H1 (cell line): ENCODE measurements at regions not wholly inside any gene's neighbourhood (a gene's known extent, or its start where the extent isn't known, plus 50 kb on each side); places are given as distances from the start of the nearest gene placed in this dataset.

Source experiments
- CTCF ChIA-PET: fragments of 300-600 bp; sonication (Branson Sonifier 250); formaldehyde crosslinking; loops from one replicate; lab custom pipeline; 2021; ENCODE audit not compliant: partially characterized antibody; lab: Charles Lee
- POLR2A ChIA-PET: fragments of 300-600 bp; sonication (Branson Sonifier 250); formaldehyde crosslinking; loops from one replicate; lab custom pipeline; 2021; ENCODE audit warnings: inconsistent platforms; ENCODE audit not compliant: partially characterized antibody; lab: Charles Lee
- DNase-seq, 2 experiments: peaks; one replicate each; pipeline versions ENCODE4 v3.0.0 to v3.0.0-alpha.2; 2010 to 2022; ENCODE audit warnings: low spot score in 2 of 2, low read depth in 1 of 2, mixed read lengths in 1 of 2
- FAIRE-seq: peaks from 2 replicates; lab custom pipeline; 2011; peaks lifted over from hg19 to GRCh38; lab: Jason Lieb, UNC
- H2AFZ ChIP-seq: 2 replicates; pipeline ENCODE4 v1.8.1; 2012; ENCODE audit warnings: low read length, inconsistent platforms
- H2AK5ac ChIP-seq: 2 replicates; pipeline ENCODE4 v1.6.1; 2013; ENCODE audit warnings: low read depth, low read length
- H2BK120ac ChIP-seq: replicated peaks from 2 replicates; pipeline ENCODE3; 2013; ENCODE audit warnings: low read depth, low read length, inconsistent platforms
- H2BK12ac ChIP-seq: 2 replicates; pipeline ENCODE4 v1.6.1; 2013; ENCODE audit warnings: low read depth, low read length
- H2BK15ac ChIP-seq: 2 replicates; pipeline ENCODE4 v1.6.1; 2013; ENCODE audit warnings: low read length
- H2BK20ac ChIP-seq: 2 replicates; pipeline ENCODE4 v1.6.1; 2013; ENCODE audit warnings: low read length
- H2BK5ac ChIP-seq: 2 replicates; pipeline ENCODE4 v1.6.1; 2013; ENCODE audit warnings: low read depth, low read length
- H3K14ac ChIP-seq: 2 replicates; pipeline ENCODE4 v1.6.1; 2013; ENCODE audit warnings: inconsistent platforms; ENCODE audit not compliant: insufficient read length
- H3K18ac ChIP-seq: 2 replicates; pipeline ENCODE4 v1.6.1; 2013; ENCODE audit warnings: low read length; ENCODE audit errors: extremely low read depth
- H3K23ac ChIP-seq: 2 replicates; pipeline ENCODE4 v1.6.1; 2013; ENCODE audit warnings: inconsistent platforms; ENCODE audit not compliant: insufficient read length
- H3K23me2 ChIP-seq: 2 replicates; pipeline ENCODE4 v1.6.1; 2013; ENCODE audit warnings: low read depth, low read length
- H3K27ac ChIP-seq: 2 replicates; pipeline ENCODE4 v1.6.1; 2011; ENCODE audit warnings: low read depth, low read length, inconsistent platforms
- H3K27me3 ChIP-seq, 4 experiments: replicated peaks in 1 of 4; 1 replicate in 1 of 4; 2 replicates in 3 of 4; pipeline versions ENCODE4 v1.6.1 to v1.8.1; 2011 to 2013; ENCODE audit warnings: low read length in 3 of 4, mild to moderate bottlenecking in 3 of 4, inconsistent platforms in 2 of 4, mixed read lengths in 2 of 4, moderate library complexity in 1 of 4; ENCODE audit not compliant: control insufficient read depth in 3 of 4, insufficient read depth in 3 of 4; ENCODE audit errors: extremely low read depth in 1 of 4
- H3K36me3 ChIP-seq, 4 experiments: 2 replicates each; pipeline versions ENCODE4 v1.6.1 to v1.8.1; 2011 to 2013; ENCODE audit warnings: mild to moderate bottlenecking in 4 of 4, low read length in 3 of 4, moderate library complexity in 2 of 4, control low read depth in 1 of 4, inconsistent platforms in 1 of 4; ENCODE audit not compliant: insufficient read depth in 4 of 4, control insufficient read depth in 2 of 4
- H3K4ac ChIP-seq: replicated peaks from 2 replicates; pipeline ENCODE3; 2013; ENCODE audit warnings: low read length, low read depth, mixed read lengths, inconsistent platforms; ENCODE audit not compliant: insufficient read length
- H3K4me1 ChIP-seq, 4 experiments: replicated peaks in 1 of 4; 1 replicate in 1 of 4; 2 replicates in 3 of 4; pipeline versions ENCODE4 v1.6.1 to v1.8.1; 2011 to 2013; ENCODE audit warnings: low read length in 3 of 4, inconsistent platforms in 2 of 4, mixed read lengths in 1 of 4; ENCODE audit not compliant: insufficient read depth in 4 of 4, control insufficient read depth in 3 of 4
- H3K4me2 ChIP-seq, 2 experiments: 2 replicates each; pipeline versions ENCODE4 v1.6.1 to v1.8.1; 2011 to 2013; ENCODE audit warnings: low read depth in 2 of 2, low read length in 2 of 2, control low read depth in 1 of 2, inconsistent platforms in 1 of 2, mild to moderate bottlenecking in 1 of 2; ENCODE audit not compliant: insufficient read depth in 1 of 2
- H3K4me3 ChIP-seq, 4 experiments: fragments of 200-600, 300-600 bp in 1 of 4; sonication (generic), shearing (Covaris generic), sonication (Bioruptor Twin) in 1 of 4; 2 replicates each; pipeline versions ENCODE4 v1.5.1 to v1.8.1; 2011 to 2016; ENCODE audit warnings: low read length in 4 of 4, low read depth in 3 of 4, control low read depth in 2 of 4, inconsistent platforms in 2 of 4, mild to moderate bottlenecking in 2 of 4, mixed read lengths in 1 of 4, moderate library complexity in 1 of 4; ENCODE audit not compliant: insufficient read depth in 2 of 4; ENCODE audit errors: extremely low read depth in 1 of 4
- H3K56ac ChIP-seq: replicated peaks from 2 replicates; pipeline ENCODE3; 2013; ENCODE audit warnings: low read depth, mild to moderate bottlenecking, mixed read lengths, low read length, inconsistent platforms; ENCODE audit not compliant: insufficient read length
- H3K79me1 ChIP-seq: 2 replicates; pipeline ENCODE4 v1.6.1; 2013; ENCODE audit warnings: low read depth, low read length, control low read depth
- H3K79me2 ChIP-seq, 2 experiments: 2 replicates each; pipeline versions ENCODE4 v1.6.1 to v1.8.1; 2012 to 2013; ENCODE audit warnings: low read length in 2 of 2, mild to moderate bottlenecking in 2 of 2, inconsistent platforms in 1 of 2; ENCODE audit not compliant: insufficient read depth in 2 of 2, control insufficient read depth in 1 of 2
- H3K9ac ChIP-seq, 4 experiments: replicated peaks in 1 of 4; 1 replicate in 1 of 4; 2 replicates in 3 of 4; pipeline versions ENCODE4 v1.6.1 to v1.8.1; 2011 to 2013; ENCODE audit warnings: low read depth in 3 of 4, low read length in 3 of 4, control low read depth in 2 of 4, mild to moderate bottlenecking in 2 of 4, moderate library complexity in 2 of 4, inconsistent platforms in 1 of 4; ENCODE audit errors: extremely low read depth in 1 of 4
- H3K9me3 ChIP-seq, 2 experiments: 2 replicates each; pipeline versions ENCODE4 v1.6.1 to v1.8.1; 2012 to 2013; ENCODE audit warnings: mild to moderate bottlenecking in 2 of 2, moderate library complexity in 2 of 2, control low read depth in 1 of 2, inconsistent platforms in 1 of 2, low read depth in 1 of 2, low read length in 1 of 2, mixed read lengths in 1 of 2; ENCODE audit not compliant: insufficient read depth in 2 of 2
- H4K20me1 ChIP-seq, 2 experiments: replicated peaks in 1 of 2; 2 replicates each; pipeline versions ENCODE3 to v1.8.1; 2011 to 2013; ENCODE audit warnings: inconsistent platforms in 2 of 2, low read length in 2 of 2, mild to moderate bottlenecking in 1 of 2; ENCODE audit not compliant: insufficient read depth in 2 of 2, control insufficient read depth in 1 of 2
- H4K5ac ChIP-seq: 2 replicates; pipeline ENCODE4 v1.6.1; 2013; ENCODE audit warnings: low read length, low read depth, mixed read lengths, inconsistent platforms; ENCODE audit not compliant: insufficient read length
- H4K8ac ChIP-seq: 2 replicates; pipeline ENCODE4 v1.8.0; 2013; ENCODE audit warnings: mild to moderate bottlenecking, moderate library complexity, low read length, inconsistent platforms; ENCODE audit not compliant: insufficient read depth; ENCODE audit errors: extremely low read depth
- H4K91ac ChIP-seq: replicated peaks from 2 replicates; pipeline ENCODE3; 2013; ENCODE audit warnings: low read length, mixed read lengths, inconsistent platforms; ENCODE audit not compliant: insufficient read length
- BCL11A ChIP-seq, 2 experiments: IDR thresholded peaks; one replicate each; pipeline ENCODE4 v1.6.1; 2011; ENCODE audit warnings: low read depth in 2 of 2, low read length in 2 of 2, mild to moderate bottlenecking in 2 of 2
- FOSL1 ChIP-seq: IDR thresholded peaks from 2 replicates; pipeline ENCODE4 v1.6.1; 2011; ENCODE audit warnings: mild to moderate bottlenecking, low read depth, low read length, moderate library complexity; ENCODE audit not compliant: insufficient read depth
- GABPA ChIP-seq: IDR thresholded peaks from 2 replicates; pipeline ENCODE4 v1.6.1; 2011; ENCODE audit warnings: mild to moderate bottlenecking, low read length, moderate library complexity, borderline replicate concordance; ENCODE audit not compliant: insufficient read depth
- HDAC2 ChIP-seq, 2 experiments: fragments of 300-600 bp in 1 of 2; sonication (generic) in 1 of 2; IDR thresholded peaks; 2 replicates each; pipeline ENCODE4 v1.6.1; 2011 to 2012; ENCODE audit warnings: low read depth in 2 of 2, low read length in 2 of 2, mild to moderate bottlenecking in 2 of 2, moderate library complexity in 2 of 2, borderline replicate concordance in 1 of 2, inconsistent platforms in 1 of 2
- NANOG ChIP-seq: IDR thresholded peaks from 2 replicates; pipeline ENCODE4 v1.6.1; 2011; ENCODE audit warnings: low read length, low read depth, mild to moderate bottlenecking, inconsistent platforms; ENCODE audit not compliant: insufficient read depth, poor library complexity, severe bottlenecking
- RAD21 ChIP-seq, 2 experiments: IDR thresholded peaks in 1 of 2; conservative IDR thresholded peaks in 1 of 2; 2 replicates each; pipeline ENCODE4 v1.6.1; 2011; ENCODE audit warnings: low read depth in 2 of 2, low read length in 2 of 2, improper control_type of control experiment in 1 of 2, inconsistent platforms in 1 of 2, mild to moderate bottlenecking in 1 of 2, moderate library complexity in 1 of 2
- SP1 ChIP-seq: IDR thresholded peaks from 2 replicates; pipeline ENCODE4 v1.6.1; 2011; ENCODE audit warnings: low read depth, low read length
- TEAD4 ChIP-seq: IDR thresholded peaks from 2 replicates; pipeline ENCODE4 v1.6.1; 2012; ENCODE audit warnings: low read depth, low read length, inconsistent platforms, mixed read lengths
- WGBS, 2 experiments: shearing (Covaris generic) in 1 of 2; methylation state at CpG; one replicate each; pipeline versions ENCODE4 v1.1.6 to v1.1.7; 2013 to 2015; ENCODE audit warnings: low lambda C conversion rate in 2 of 2, mixed read lengths in 2 of 2, inconsistent platforms in 1 of 2, low coverage in 1 of 2, missing lambda C conversion rate in 1 of 2; ENCODE audit not compliant: insufficient replicate concordance in 2 of 2, insufficient coverage in 1 of 2, insufficient read length in 1 of 2; ENCODE audit errors: extremely low coverage in 1 of 2, missing lambda C conversion rate in 1 of 2; 5-methylcytosine and 5-hydroxymethylcytosine counted together
- TF ChIP-seq, protein P1 (sequence below): IDR thresholded peaks from 2 replicates; pipeline ENCODE4 v1.6.1; 2012; ENCODE audit warnings: inconsistent platforms

GRCh38 chr7:84612981-84613681 lies 418.5 kb upstream of the SEMA3A start:
- Histone ChIP-seq H2AK5ac (no peak overlapping the region), H2BK12ac (no peak overlapping the region), H3K27me3 (no peaks in the 10 kb centered on the region), H3K4me2 (no peak overlapping the region), H3K36me3 (no peaks in the 10 kb centered on the region), H3K18ac (no peak overlapping the region), H2BK15ac (no peak overlapping the region), H3K9me3 (no peaks in the 10 kb centered on the region), H3K23me2 (no peaks in the 10 kb centered on the region), H3K14ac (no peak overlapping the region), H4K5ac (no peak overlapping the region), H4K20me1 (no peaks in the 10 kb centered on the region), H2BK120ac (no peak overlapping the region), H3K79me1 (no peaks in the 10 kb centered on the region), H2AFZ (no peak overlapping the region), H3K4ac (no peak overlapping the region), H4K91ac (no peak overlapping the region), H4K8ac (no peak overlapping the region), H3K27ac (no peak overlapping the region), H2BK20ac (no peak overlapping the region), H2BK5ac (no peak overlapping the region), H3K4me3 (no peak overlapping the region), H3K9ac (no peak overlapping the region), H3K4me1 (no peaks in the 10 kb centered on the region), H3K79me2 (no peaks in the 10 kb centered on the region), H3K56ac (no peak overlapping the region), H3K23ac (no peak overlapping the region)
- DNase-seq: no peak
- no peak for FAIRE-seq
- ChIA-PET POLR2A (no interaction called here), CTCF (no interaction called here)
- 88% methylated on average over 5 of the region's 5 CpGs; no CpG with 5 or more reads in 1 of the 2 experiments for WGBS, 2 experiments
- TF ChIP-seq, protein P1, sequence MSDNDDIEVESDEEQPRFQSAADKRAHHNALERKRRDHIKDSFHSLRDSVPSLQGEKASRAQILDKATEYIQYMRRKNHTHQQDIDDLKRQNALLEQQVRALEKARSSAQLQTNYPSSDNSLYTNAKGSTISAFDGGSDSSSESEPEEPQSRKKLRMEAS: no peak
- TF ChIP-seq HDAC2 (IDR thresholded peaks at IDR 0.05; ENCODE audit: borderline replicate concordance in 1 of 2, low read depth in 2 of 2, low read length in 2 of 2): no peak
- no peak for TF ChIP-seq FOSL1
- TF ChIP-seq TEAD4: no peak
- no peak for TF ChIP-seq GABPA
- no peak for TF ChIP-seq BCL11A (IDR thresholded peaks at IDR 0.05; ENCODE audit: low read depth in 2 of 2, low read length in 2 of 2)
- no peak for TF ChIP-seq RAD21 (IDR thresholded peaks at IDR 0.05 in 1 of 2, conservative IDR thresholded peaks at IDR 0.05 in 1 of 2; ENCODE audit: low read depth in 2 of 2, low read length in 2 of 2)
- TF ChIP-seq SP1: no peak
- TF ChIP-seq NANOG: no peak
